GM19395 (cell line): ENCODE measurements at regions not wholly inside any gene's neighbourhood (a gene's known extent, or its start where the extent isn't known, plus 50 kb on each side); places are given as distances from the start of the nearest gene placed in this dataset.

ENCODE experiments used
- ATAC-seq: cut with Tn5 transposase; IDR thresholded peaks from one replicate; pipeline ENCODE4 v1.9.1; 2021; ENCODE audit warnings: mild to moderate bottlenecking, moderate library complexity; ENCODE audit not compliant: unreplicated experiment

DNA sequence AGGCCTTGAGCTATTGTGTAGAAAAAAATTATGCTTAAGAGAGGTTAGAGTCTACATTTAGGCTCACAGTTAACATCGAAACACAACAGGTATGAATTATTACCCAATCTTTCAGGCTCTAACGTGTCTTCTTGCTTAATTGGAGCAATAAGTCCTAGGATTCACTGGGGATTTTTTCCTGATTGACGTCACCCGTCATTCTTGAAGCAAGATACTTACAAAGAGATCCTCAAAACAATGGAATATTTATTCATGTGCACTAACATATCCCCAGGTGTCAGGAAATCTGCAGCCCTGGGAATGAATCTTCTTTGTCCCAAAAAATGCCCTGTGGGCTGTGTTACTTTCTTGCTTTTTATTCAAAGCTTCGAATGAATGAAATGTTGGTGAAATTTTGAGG, 413.5 kb downstream of the NFIB start:
- ATAC-seq = no peak

DNA sequence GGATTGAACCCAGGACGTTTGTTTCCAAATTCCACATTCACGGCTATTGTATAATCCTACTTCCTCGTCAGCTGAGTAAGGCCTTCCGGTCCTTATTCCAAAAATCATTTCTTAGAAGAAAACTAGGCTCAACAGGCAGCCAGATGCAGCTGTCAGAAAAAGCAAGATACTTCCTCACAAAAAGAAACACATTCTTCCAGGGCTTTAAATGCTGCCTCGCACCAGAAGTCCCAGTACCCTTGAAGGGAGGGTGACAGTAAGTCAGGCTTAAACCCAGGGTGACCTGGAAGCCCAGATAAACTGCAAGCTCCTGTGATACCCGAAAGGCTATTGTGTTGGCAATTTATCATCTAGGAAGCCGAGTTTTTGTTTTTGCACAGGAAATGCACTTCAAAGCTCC, 414.0 kb downstream of the NFIB start:
- no peak for ATAC-seq

DNA sequence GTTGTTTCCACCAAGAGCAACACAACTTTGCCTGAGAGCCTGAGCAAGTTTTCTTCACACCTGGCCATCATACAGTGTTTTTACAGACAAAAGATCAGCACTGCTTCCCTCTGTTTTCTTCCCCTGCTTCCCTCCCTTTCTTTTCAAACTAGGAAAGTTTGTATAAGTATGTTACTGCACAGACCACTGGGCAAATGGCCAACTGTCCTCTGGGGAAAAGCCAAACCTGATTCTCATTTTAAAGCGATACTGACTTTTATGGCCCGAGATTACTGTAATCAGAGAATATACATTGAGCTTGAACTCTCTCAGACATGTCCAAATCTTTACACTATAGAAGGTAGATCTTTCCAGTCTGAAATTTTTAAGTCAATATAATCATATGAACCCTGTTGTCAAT, 415.0 kb downstream of the NFIB start:
- ATAC-seq = no peak

DNA sequence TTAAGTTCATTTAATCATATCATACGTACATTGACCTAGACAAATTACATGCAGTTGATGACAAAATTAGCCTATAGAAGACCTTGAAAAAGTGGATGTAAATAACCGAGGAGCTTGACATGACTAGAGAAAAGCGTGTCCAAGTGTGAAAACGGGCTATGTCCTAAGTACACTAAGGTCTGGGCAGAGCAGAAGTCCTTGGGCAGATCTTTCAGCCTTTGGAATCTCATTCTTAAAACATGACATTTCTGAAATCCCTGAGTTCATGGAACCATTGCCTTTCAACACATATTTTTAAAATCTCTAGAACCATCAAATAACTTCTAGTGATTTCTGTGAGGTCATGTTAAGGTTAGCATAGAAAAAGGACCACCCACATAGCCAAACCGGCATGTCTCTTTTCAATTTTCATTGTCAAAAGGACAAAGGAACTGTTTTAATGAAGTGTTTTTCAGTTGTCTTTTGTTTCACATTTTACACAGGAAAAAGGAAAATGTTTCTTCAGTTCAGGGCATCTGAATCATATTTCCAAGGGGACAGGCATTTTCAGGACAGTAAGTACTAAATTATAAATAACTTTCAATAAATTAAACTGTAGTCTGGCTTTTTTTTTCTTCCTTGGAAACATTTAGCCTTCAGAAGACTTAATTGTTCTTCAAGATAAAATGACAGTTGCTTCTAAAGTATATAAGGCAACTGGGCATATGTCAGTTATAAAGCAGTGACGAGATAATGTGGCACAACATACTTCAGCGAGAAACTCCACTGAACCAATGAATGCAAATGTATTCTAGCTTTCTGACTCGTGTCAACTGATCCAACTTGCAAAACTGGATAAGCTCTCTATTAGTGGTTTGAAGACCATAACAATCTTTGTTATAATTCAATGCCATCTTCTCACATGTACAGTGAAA, 416.8 kb downstream of the NFIB start:
- ATAC-seq = no peak

DNA sequence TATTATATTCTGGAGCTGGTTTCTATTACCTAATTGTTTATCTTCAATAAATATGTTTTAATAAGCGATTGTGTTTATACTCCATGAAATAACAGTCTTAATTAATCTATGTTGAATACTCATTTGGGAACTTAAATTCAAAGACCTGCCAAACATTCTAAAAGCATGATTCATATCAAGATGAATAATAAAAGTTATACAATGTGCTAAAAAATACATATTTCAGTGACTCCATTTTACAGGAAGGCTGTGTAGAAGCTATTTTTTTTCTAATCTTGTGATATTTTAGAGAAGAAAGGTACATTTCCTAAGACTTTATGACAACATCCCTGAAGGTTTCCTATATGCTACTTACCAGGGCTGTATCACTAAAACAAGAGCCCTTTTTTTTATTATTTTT, 417.9 kb downstream of the NFIB start:
- no peak for ATAC-seq

DNA sequence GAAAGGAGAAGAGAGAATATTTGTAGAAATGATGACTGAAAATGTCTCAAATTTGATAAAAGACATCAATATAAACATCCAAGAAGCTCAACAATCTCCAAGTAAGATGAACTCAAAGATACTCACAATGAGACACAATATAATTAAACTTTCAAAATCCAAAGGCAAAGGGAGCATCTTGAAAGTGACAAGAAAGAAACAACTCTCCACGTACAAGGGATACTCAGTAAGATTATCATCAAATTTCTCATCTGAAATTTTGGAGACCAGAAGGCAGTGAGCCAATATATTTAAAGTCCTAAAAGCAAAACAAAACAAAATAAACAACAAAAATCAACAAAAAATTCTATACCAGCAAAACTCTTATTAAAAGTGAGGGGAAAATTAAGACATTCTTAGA, 428.7 kb downstream of the NFIB start:
- no peak for ATAC-seq

DNA sequence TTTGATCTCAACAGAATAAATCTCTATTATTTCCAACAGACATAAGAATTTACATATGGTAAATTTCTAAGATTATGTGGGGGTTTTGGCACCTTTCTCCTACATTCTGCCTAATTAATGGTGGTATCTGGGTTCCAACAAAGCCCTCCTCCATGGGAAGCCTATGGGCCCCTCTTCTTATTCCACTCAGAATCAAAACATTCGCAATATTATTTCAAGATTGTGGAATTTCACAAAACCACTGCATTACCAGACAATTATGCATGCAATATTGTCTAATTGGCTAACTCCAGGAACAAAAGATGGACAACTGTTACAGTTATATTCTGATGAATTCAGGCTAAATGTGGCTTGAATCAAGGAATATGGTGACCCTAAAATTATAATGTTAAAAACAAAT, 434.0 kb downstream of the NFIB start:
- no peak for ATAC-seq

DNA sequence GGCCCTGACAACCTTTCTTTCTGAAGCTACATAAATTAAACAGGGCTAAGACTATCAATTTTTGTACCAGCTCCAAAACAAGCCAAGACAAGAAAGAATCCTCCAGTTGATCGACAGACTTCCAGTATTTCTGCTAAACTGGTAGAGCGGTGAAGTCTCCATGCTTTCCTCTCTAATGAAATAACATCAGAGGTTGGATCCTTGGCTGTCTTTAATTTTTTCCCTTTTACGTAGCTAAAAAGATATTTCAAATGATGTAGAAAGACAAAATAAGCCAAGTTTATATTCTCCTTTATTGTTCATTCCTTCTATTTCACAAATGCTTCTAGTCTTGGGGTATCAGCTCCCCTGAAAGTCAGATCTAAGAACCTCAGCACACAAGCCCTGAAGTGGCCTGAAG, 434.9 kb downstream of the NFIB start:
- ATAC-seq = no peak

DNA sequence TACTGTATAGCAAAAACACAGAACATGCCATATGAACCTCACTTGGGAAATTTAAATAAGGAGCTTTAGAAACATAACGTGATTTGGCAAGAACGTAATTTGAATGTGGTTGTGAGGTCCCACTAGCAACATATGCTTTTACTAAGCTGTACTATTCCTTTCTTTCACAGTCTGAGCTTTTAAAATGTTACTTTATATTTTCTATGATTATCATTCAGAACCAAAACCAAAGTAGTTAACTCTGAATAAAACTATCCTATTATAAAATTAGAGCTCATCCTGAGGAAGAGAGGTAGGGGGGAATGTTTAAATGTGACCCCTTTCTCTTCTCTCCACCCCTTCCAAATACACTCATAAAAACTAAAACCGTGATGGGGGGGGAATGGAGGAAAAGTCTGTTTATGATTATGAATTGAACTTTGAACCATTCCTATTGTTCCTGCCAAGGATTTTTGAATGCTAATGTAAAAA, 435.7 kb downstream of the NFIB start:
- ATAC-seq = no peak

DNA sequence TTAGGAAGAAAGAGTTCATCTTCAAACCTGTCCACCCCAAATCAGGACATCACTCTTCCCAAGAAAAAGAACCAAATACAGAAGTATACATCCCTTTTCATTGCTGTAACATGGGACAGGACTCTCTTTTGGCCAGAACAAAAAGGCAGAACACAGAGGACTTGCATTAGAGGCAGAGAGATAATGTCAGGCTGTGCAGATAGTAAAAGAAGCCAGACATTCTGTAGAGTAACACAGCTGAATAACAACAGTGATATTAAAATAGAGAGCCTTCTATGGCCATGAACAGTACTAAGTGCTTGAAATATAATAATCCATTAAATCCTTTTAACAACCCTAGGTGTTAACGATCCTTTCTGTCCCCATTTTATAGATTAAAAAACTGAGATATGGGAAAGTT, 437.2 kb downstream of the NFIB start:
- ATAC-seq = no peak

DNA sequence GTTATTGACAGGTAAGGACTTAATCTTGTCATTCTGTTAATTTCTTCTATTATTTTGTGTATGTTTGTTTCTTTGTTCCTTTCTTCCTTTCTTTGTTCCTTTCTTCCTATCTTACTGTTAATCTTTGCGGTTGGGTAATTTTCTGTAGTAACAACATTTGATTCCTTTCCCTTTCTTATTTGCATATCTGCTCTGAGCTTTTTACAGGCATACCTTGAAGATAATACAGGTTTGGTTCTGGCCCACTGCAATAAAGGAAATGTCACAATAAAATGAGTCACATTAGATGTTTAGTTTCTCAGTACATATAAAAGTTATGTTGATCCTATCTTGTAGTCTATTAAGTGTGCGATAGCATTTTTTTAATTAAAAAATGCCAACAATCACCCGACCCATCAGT, 440.7 kb downstream of the NFIB start:
- ATAC-seq = no peak

DNA sequence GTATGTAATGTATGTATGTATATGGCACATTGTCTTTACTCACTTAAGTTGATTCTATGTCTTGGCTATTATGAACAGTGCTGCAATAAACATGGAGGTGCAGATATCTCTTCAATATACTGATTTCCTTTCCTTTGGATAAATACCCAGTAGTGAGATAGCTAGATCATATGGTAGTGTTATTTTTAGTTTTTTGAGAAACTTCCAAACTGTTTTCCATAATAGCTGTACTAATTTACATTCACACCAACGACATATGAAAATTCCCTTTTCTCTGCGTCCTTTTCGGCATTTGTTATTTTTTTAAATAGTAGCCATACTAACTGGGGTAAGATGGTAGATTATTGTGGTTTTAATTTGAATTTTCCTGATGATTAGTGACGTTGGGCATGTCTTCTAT, 445.6 kb downstream of the NFIB start:
- no peak for ATAC-seq

DNA sequence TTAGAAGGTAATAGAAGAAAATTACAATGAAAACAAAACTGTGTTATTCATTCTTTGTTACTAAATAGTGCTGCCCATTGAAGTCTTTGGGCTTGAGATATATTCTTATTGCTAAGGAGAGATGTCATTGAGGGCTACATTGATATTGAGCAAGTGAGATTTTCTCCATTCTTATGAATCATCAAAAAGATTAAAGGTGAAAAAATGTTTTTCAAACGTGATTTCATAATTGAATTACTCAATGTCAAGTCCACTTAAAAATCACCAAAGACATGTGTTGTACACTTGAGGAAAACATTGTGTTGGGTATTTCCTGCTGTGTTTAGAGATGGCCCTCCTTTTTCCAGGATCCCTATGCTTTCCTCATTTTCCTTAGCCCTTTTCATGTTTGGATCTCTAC, 448.1 kb downstream of the NFIB start:
- no peak for ATAC-seq

DNA sequence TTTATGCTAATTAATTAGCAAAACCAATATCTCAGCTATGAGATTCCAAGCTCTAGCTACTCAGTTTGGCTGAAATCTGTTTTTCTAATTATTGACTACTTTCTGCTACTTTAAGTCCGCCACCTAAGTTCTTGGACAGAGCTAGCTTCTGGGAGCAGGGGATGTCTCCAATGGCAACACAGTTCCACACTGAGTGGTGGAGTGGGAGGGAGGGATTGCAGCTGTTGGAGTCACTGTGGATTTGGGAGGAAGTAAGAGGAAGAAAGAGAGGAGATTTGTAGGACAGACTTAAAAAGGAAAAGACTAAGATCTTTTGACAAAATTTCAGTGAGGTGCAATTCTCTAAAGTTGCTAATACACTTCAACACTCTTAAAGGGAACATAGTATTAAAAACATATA, 450.8 kb downstream of the NFIB start:
- no peak for ATAC-seq

DNA sequence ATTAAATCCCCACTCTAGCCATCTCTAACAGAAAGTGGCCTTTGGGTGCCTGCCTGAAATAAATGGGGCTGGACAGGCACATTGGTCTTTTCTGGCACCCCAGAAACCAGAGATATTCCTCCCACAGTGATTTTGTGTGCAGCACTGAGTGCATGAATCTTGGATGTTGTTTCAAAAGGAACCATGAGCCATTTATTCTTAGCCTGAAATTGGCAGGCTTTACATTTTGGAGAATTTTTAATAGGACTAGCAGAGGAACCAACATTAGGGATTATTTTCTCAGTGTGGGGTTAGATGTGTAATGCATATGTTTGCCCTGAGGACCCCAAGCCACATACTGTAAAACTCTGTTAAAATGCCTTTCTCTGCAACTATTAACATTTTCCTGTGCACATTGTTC, 451.3 kb downstream of the NFIB start:
- no peak for ATAC-seq

DNA sequence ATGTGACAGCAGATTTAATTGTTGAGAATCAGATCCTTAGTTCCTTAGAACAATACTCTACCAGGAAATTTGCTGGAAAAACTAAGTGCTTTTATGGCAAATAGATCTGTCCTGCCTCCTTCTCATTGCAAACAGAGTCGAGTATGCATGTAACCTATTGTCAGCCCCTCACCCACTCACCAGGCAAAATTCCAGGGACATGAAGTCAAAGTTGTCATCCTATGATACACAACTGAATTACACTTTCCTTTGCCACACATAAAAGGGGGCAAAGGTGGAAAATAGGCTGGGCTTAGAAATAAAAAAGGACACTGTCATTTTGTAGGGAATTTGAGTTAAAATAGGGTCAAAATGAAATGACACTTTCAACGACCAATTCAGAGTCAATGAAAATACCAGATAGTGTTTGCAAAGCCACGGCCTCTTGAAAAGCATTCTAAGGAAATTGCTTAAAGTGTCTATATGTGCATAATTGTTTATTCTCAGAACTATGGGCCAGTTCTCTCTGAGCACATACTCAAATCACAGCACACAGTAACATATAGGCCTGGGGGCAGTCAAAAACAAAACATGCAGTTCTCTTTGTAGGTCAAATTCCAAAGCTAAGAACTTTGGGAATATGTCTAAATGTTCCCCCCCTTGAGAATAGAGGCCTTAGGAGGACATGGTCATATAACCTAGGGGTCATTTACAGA, 452.8 kb downstream of the NFIB start:
- no peak for ATAC-seq

DNA sequence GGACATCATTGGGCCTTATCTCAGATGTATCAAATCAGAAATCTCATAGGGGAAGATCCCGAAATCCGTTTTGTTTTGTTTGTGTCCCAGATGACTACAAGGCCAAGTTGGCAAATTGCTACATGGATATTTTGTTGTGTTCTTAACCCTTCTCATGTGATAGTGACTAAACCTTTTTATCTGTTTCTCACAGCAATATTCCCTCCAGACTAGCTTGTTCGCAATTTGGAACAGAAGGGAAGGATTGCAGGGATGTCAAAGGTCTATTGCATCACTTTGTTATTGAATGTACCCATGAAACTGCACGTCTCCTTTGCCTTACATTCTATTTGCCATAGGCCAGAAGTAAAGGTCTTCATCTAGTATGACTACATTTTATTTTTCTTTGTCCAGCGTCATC, 453.9 kb downstream of the NFIB start:
- ATAC-seq = no peak

DNA sequence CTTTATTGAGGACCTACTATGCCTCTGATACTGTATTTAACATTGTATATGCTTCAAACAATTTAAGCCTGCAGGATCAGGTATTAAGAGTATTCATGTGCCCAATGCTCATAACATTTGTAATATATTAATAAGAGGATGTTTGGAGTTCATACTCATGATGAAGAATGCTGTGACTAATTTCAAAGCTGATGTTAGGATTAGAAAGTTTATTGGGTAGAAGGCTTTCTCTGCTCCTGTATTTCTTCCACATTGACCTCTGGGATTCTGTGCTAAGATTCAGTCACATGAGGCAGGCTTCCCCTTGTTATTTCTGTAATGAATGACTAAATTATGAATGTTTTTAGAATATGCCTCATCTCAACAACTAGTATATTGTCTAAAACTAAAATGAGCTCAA, 456.4 kb downstream of the NFIB start:
- no peak for ATAC-seq

DNA sequence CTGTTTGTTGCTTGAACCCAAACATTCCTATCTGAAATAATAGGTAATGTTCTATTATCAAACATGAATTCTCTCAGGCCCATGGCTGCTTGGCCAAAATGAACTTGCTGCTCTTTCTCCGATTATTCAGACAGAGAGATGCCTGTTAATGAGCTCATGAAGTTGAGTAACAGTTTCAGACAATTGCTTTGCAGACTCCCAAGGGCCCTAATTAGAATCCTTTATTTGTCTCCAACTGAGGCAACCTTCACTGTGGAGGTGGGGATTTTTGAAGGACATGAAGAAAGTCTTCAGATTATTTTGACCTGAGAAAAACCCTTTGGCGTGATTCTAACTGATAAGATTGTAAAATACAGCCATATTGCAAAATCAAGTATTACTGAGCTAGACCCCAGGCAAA, 466.7 kb downstream of the NFIB start:
- no peak for ATAC-seq

DNA sequence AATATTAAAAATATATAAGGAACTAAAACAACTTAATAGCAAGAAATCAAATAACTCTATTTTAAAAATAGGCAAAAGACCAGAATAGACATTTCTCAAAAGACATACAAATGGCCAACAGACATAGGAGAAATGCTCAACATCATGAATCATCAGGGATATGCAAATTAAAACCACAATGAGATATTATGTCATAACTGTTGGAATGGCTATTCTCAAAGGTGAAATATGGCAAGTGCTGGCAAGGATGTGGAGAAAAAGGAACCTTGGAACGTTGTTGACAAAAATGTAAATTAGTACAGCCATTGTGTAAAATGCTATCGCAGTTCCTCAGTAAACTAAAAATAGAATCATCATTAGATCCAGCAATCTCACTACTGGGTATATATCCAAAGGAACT, 468.5 kb downstream of the NFIB start:
- no peak for ATAC-seq

DNA sequence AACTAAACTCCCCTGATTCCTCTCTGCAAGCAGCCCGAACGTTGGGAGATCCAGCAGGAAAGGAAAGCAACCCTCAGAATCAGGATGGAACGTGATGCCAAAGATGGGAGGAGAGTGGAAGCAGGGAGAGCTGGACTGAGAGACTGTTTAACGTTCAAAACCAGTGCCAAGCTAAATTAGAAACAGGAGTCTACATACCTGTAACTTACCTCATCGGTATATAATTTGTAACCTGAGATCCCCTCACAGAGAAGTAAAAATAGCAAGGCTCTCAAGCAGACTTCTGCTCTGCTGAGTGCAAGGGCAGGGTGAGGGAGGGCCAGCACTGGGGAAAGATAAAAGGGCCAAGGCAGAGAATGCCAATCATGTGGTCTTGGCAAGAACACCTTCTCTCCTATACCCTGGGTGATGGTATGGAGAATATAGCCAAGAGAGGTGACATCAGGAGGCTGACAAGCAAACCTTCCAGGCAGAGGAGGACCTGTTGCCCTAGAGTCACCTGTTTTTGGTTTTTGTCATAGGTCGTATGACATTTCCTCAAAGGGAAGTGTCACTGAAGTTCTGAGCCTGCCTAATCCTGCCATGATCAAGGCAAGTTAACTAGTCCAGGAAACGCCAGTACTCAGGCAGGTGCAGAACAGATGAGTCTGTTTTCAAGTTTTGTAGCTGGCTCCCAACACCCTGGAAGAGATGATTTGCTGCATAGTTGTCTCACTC, 472.0 kb downstream of the NFIB start:
- no peak for ATAC-seq

DNA sequence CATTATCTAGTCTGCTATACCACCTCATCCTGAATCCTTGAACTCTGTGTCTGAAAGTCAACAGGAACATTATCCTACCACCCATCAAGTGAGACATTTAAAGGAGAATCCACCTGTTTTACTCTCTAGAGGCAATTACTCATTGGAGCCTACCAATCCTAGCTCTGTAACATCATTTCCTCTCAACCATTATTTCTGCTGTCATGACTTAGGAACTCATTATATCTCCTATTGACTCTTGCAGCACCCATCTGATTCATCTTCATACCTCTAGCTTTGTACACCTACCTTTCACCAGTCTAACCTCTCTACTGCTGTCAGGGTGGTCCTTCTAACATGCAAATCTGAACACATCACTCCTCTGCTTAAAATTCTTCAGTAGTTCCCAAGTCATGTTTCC, 481.5 kb downstream of the NFIB start:
- ATAC-seq = no peak
